Esophagus muscularis mucosa (tissue), 4 donors: ENCODE measurements at regions not wholly inside any gene's neighbourhood (a gene's known extent, or its start where the extent isn't known, plus 50 kb on each side); places are given as distances from the start of the nearest gene placed in this dataset.

ENCODE experiments used
- EP300 ChIP-seq: sonication (generic); formaldehyde crosslinking; IDR thresholded peaks from one replicate; pipeline ENCODE4 v1.6.1; 2017; ENCODE audit warnings: antibody characterized with exemption
- POLR2AphosphoS5 ChIP-seq, 2 donors: sonication (generic); formaldehyde crosslinking; IDR thresholded peaks; one replicate each; pipeline ENCODE4 v1.6.1; 2017; ENCODE audit warnings: antibody characterized with exemption in 2 of 2
- TF ChIP-seq, protein P1 (sequence below), 3 experiments: fragments of 200-600 bp in 2 of 3; fragments of 450-650 bp in 1 of 3; sonication (generic) in 2 of 3; IDR thresholded peaks; one replicate each; pipeline ENCODE4 v1.5.1; 2017 to 2019; ENCODE audit warnings: antibody characterized with exemption in 3 of 3, mild to moderate bottlenecking in 2 of 3, moderate library complexity in 1 of 3

DNA sequence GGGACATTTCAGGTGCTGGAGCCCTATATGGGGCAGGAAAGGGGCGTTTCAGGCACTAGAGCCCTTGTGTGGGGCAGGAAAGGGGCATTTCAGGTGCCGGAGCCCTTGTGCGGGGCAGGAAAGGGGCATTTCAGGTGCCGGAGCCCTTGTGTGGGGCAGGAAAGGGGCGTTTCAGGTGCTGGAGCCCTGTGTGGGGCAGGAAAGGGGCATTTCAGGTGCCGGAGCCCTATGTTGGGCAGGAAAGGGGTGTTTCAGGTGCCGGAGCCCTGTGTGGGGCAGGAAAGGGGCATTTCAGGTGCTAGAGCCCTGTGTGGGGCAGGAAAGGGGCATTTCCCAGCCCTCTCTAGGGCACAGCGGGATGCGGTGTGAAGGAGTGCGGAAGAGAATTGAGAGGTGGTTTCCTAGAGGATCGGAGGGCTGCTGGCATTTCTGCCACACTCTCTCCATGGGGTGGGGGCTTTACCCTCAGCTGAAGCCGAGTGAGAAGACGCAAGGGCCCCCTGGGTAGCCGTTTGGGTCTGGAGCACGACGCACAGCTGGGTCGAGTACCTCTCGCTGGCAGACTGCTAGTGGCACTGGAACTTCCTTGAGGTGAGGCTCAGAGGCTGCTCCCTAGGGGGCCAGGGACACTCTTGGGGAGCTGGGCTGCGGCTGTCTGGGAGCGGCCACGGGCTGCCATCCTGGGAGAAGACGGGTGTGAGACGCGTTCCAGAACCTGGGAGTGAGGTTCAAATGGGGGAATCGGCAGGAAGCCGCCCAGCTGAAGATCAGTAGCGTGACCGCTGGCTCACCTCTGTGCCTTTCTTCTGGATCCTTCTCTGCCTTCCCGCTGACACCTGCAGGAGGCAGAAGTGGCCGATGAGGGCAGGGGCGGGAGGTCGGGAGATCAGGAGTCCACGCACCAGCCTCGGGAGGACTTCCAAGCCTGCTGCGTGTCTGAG is 122.6 kb upstream of the IRX4 start:
- TF ChIP-seq, protein P1, sequence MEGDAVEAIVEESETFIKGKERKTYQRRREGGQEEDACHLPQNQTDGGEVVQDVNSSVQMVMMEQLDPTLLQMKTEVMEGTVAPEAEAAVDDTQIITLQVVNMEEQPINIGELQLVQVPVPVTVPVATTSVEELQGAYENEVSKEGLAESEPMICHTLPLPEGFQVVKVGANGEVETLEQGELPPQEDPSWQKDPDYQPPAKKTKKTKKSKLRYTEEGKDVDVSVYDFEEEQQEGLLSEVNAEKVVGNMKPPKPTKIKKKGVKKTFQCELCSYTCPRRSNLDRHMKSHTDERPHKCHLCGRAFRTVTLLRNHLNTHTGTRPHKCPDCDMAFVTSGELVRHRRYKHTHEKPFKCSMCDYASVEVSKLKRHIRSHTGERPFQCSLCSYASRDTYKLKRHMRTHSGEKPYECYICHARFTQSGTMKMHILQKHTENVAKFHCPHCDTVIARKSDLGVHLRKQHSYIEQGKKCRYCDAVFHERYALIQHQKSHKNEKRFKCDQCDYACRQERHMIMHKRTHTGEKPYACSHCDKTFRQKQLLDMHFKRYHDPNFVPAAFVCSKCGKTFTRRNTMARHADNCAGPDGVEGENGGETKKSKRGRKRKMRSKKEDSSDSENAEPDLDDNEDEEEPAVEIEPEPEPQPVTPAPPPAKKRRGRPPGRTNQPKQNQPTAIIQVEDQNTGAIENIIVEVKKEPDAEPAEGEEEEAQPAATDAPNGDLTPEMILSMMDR (IDR thresholded peaks at IDR 0.05) = no peak
- TF ChIP-seq POLR2AphosphoS5 (IDR thresholded peaks at IDR 0.05) (no peak), EP300 (no peak)
